GM12878 (cell line): ENCODE measurements at regions not wholly inside any gene's neighbourhood (a gene's known extent, or its start where the extent isn't known, plus 50 kb on each side); places are given as distances from the start of the nearest gene placed in this dataset.

ENCODE experiments used
- ATAC-seq: fragments of 200-7000 bp; cut with Tn5 transposase; 3 replicates; pipeline ENCODE4 v1.9.1; 2020; ENCODE audit warnings: mild to moderate bottlenecking, moderate library complexity
- BruUV-seq: library from RNA; stranded (reverse); fragments of 400-500 nt; replicated peaks from 2 replicates; lab custom pipeline; 2021; lab: Mats Ljungman, UMichigan
- CTCF ChIA-PET: fragments of 300-600 bp; sonication (Branson Sonifier 250); formaldehyde crosslinking; extraction: SDS; loops from one replicate; lab custom pipeline; 2021; ENCODE audit warnings: inconsistent platforms; lab: Yijun Ruan, JAX
- POLR2A ChIA-PET: fragments of 350-600 bp; formaldehyde crosslinking; extraction: SDS; loops from one replicate; lab custom pipeline; 2021; ENCODE audit warnings: inconsistent platforms; lab: Charles Lee
- RAD21 ChIA-PET: fragments of 300-600 bp; sonication (Branson Sonifier 250); formaldehyde crosslinking; loops from one replicate; lab custom pipeline; 2023; ENCODE audit warnings: antibody characterized with exemption; ENCODE audit not compliant: unreplicated experiment; lab: Charles Lee
- SMC1A ChIA-PET: fragments of 300-600 bp; sonication (Branson Sonifier 250); formaldehyde crosslinking; loops from one replicate; lab custom pipeline; 2023; ENCODE audit not compliant: unreplicated experiment, uncharacterized antibody; lab: Charles Lee
- DNase-seq: peaks from one replicate; pipeline ENCODE4 v3.0.0-alpha.2; 2011; ENCODE audit warnings: low read depth, low spot score
- FAIRE-seq: peaks from 3 replicates; lab custom pipeline; 2011; peaks lifted over from hg19 to GRCh38; lab: Jason Lieb, UNC
- H2AFZ ChIP-seq: 2 replicates; pipeline ENCODE4 v1.6.0; 2011; ENCODE audit warnings: low read depth, low read length, control low read depth; ENCODE audit not compliant: control insufficient read depth
- H3K27ac ChIP-seq: 2 replicates; pipeline ENCODE4 v1.5.1; 2011; ENCODE audit warnings: control low read depth; ENCODE audit not compliant: control insufficient read depth, insufficient read depth
- H3K27me3 ChIP-seq, 2 experiments: replicated peaks in 1 of 2; 2 replicates each; pipeline versions ENCODE4 v1.6.0 to v1.6.1; 2011; ENCODE audit warnings: low read length in 1 of 2; ENCODE audit not compliant: control insufficient read depth in 2 of 2, insufficient read depth in 2 of 2
- H3K36me3 ChIP-seq, 2 experiments: 2 replicates each; pipeline ENCODE4 v1.5.1; 2011; ENCODE audit warnings: low read length in 1 of 2; ENCODE audit not compliant: control insufficient read depth in 2 of 2, insufficient read depth in 2 of 2
- H3K4me1 ChIP-seq: 2 replicates; pipeline ENCODE4 v1.6.1; 2011; ENCODE audit warnings: mild to moderate bottlenecking, low read length, moderate library complexity, mixed read lengths; ENCODE audit not compliant: control insufficient read depth, insufficient read depth
- H3K4me2 ChIP-seq: 2 replicates; pipeline ENCODE4 v1.6.0; 2011; ENCODE audit warnings: control low read depth; ENCODE audit not compliant: control insufficient read depth, insufficient read depth
- H3K4me3 ChIP-seq: fragments of 200-600 bp; sonication (generic); 2 replicates; pipeline ENCODE4 v1.5.1; 2016
- H3K79me2 ChIP-seq: 2 replicates; pipeline ENCODE4 v1.6.0; 2011; ENCODE audit warnings: low read length; ENCODE audit not compliant: control insufficient read depth, insufficient read depth
- H3K9ac ChIP-seq: 2 replicates; pipeline ENCODE4 v1.8.0; 2011; ENCODE audit warnings: low read length, control low read depth, mixed read lengths; ENCODE audit not compliant: control insufficient read depth, insufficient read depth
- H3K9me3 ChIP-seq: replicated peaks from 3 replicates; pipeline ENCODE4 v1.5.1; 2011; ENCODE audit warnings: mild to moderate bottlenecking, low read length; ENCODE audit not compliant: control insufficient read depth, insufficient read depth
- H4K20me1 ChIP-seq: 2 replicates; pipeline ENCODE4 v1.6.0; 2011; ENCODE audit not compliant: control insufficient read depth, insufficient read depth
- CBFB ChIP-seq: IDR thresholded peaks from 2 replicates; pipeline ENCODE4 v1.6.1; 2016; ENCODE audit warnings: antibody characterized with exemption, low read depth
- HDAC6 ChIP-seq: fragments of 200-600 bp; sonication (generic); IDR thresholded peaks from one replicate; pipeline ENCODE4 v1.8.0; 2017; ENCODE audit warnings: antibody characterized with exemption; ENCODE audit not compliant: unreplicated experiment
- NRF1 ChIP-seq: conservative IDR thresholded peaks from 2 replicates; pipeline ENCODE4 v1.6.1; 2011; ENCODE audit warnings: mild to moderate bottlenecking, low read depth, low read length, improper control_type of control experiment
- PAX5 ChIP-seq: IDR thresholded peaks from 2 replicates; pipeline ENCODE4 v1.6.1; 2011; ENCODE audit warnings: low read depth, low read length, borderline replicate concordance
- POLR2AphosphoS5 ChIP-seq: IDR thresholded peaks from 2 replicates; pipeline ENCODE4 v1.6.1; 2011; ENCODE audit warnings: mild to moderate bottlenecking, low read length, inconsistent platforms
- SIN3A ChIP-seq: IDR thresholded peaks from 2 replicates; pipeline ENCODE4 v1.6.1; 2012; ENCODE audit warnings: low read depth, low read length, improper control_type of control experiment
- SMAD1 ChIP-seq: fragments of 450-650 bp; IDR thresholded peaks from 2 replicates; pipeline ENCODE4 v1.6.1; 2018; ENCODE audit warnings: mild to moderate bottlenecking, low read depth; ENCODE audit not compliant: partially characterized antibody
- TARDBP ChIP-seq: IDR thresholded peaks from 2 replicates; pipeline ENCODE4 v1.6.1; 2016; ENCODE audit warnings: borderline replicate concordance
- WGBS: methylation state at CpG from one replicate; pipeline ENCODE4 v1.1.6; 2016; ENCODE audit warnings: low lambda C conversion rate; ENCODE audit not compliant: insufficient replicate concordance, insufficient coverage; ENCODE audit errors: missing lambda C conversion rate; 5-methylcytosine and 5-hydroxymethylcytosine counted together
- in situ Hi-C: fragments of 300-500 bp; cut with MboI; formaldehyde crosslinking; loops from 9 replicates; pipeline ENCODE4 v1.14.3; 2018; ENCODE audit warnings: mixed read lengths
- intact Hi-C: fragments of 100-400 bp; cut with micrococcal nuclease; formaldehyde crosslinking; loops from one replicate; pipeline ENCODE4 v1.14.2; 2022; ENCODE audit not compliant: unreplicated experiment
- TF ChIP-seq, protein P1 (sequence below): fragments of 450-650 bp; IDR thresholded peaks from 2 replicates; pipeline ENCODE4 v1.6.1; 2018; ENCODE audit warnings: borderline replicate concordance, mild to moderate bottlenecking; ENCODE audit not compliant: partially characterized antibody
- TF ChIP-seq, protein P2 (sequence below): fragments of 450-650 bp; formaldehyde crosslinking; IDR thresholded peaks from 2 replicates; pipeline ENCODE4 v1.5.0; 2022; ENCODE audit warnings: mild to moderate bottlenecking, missing genetic modification characterization

- in situ Hi-C loops (no loop called here), intact Hi-C loops (loop anchor here (5.0 kb wide), 1 partner anchor 73 kb away; no protein-coding TSS in a partner anchor)
- Histone ChIP-seq H3K4me3 (no peak overlapping the region), H3K4me2 (no peak overlapping the region), H3K27ac (no peak overlapping the region), H3K36me3 (no peaks in the 10 kb centered on the region), H3K9ac (no peak overlapping the region), H3K27me3 (no peaks in the 10 kb centered on the region), H3K4me1 (peaks cover 2% of the 10 kb centered on the region; the same call in 1 of the 2 replicates), H3K9me3 (no peaks in the 10 kb centered on the region), H2AFZ (no peak overlapping the region), H3K79me2 (no peaks in the 10 kb centered on the region), H4K20me1 (no peaks in the 10 kb centered on the region)
- no peak for ATAC-seq
- SMC1A ChIA-PET = no interaction called here
- CTCF ChIA-PET = interaction anchor here (2.6 to 2.8 kb wide), 2 partner anchors 22 to 126 kb away, joined by 10 to 19 read pairs; no protein-coding TSS in a partner anchor
- no peak for FAIRE-seq
- RAD21 ChIA-PET = no interaction called here
- DNase-seq = no peak
- POLR2A ChIA-PET = interaction anchor here (1.4 kb wide), 1 partner anchor 141 kb away, joined by 3 read pairs; no protein-coding TSS in a partner anchor
- TF ChIP-seq CBFB = no peak
- BruUV-seq = no TSS peak
- 57% methylated on average over 2 of the region's 2 CpGs for WGBS
These were observed 85.6 kb upstream of the KCNA3 start for GRCh38 chr1:110760321-110760720.

GRCh38 chr1:110756506-110756905 is 81.8 kb upstream of the KCNA3 start:
- CTCF ChIA-PET = interaction anchor here (1.4 to 1.6 kb wide), 2 partner anchors 9 to 28 kb away, joined by 3 to 8 read pairs; no protein-coding TSS in a partner anchor
- RAD21 ChIA-PET = interaction anchor here (1.9 to 2.4 kb wide), 2 partner anchors 9 to 112 kb away, joined by 4 to 8 read pairs; no protein-coding TSS in a partner anchor
- 0% methylated on average over 1 of the region's 1 CpG for WGBS
- TF ChIP-seq POLR2AphosphoS5 (no peak), HDAC6 (no peak), PAX5 (no peak), NRF1 (no peak), TARDBP (no peak), SIN3A (no peak), SMAD1 (no peak)
- TF ChIP-seq, protein P1, sequence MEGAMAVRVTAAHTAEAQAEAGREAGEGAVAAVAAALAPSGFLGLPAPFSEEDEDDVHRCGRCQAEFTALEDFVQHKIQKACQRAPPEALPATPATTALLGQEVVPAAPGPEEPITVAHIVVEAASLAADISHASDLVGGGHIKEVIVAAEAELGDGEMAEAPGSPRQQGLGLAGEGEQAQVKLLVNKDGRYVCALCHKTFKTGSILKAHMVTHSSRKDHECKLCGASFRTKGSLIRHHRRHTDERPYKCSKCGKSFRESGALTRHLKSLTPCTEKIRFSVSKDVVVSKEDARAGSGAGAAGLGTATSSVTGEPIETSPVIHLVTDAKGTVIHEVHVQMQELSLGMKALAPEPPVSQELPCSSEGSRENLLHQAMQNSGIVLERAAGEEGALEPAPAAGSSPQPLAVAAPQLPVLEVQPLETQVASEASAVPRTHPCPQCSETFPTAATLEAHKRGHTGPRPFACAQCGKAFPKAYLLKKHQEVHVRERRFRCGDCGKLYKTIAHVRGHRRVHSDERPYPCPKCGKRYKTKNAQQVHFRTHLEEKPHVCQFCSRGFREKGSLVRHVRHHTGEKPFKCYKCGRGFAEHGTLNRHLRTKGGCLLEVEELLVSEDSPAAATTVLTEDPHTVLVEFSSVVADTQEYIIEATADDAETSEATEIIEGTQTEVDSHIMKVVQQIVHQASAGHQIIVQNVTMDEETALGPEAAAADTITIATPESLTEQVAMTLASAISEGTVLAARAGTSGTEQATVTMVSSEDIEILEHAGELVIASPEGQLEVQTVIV = no peak
- TF ChIP-seq, protein P2, sequence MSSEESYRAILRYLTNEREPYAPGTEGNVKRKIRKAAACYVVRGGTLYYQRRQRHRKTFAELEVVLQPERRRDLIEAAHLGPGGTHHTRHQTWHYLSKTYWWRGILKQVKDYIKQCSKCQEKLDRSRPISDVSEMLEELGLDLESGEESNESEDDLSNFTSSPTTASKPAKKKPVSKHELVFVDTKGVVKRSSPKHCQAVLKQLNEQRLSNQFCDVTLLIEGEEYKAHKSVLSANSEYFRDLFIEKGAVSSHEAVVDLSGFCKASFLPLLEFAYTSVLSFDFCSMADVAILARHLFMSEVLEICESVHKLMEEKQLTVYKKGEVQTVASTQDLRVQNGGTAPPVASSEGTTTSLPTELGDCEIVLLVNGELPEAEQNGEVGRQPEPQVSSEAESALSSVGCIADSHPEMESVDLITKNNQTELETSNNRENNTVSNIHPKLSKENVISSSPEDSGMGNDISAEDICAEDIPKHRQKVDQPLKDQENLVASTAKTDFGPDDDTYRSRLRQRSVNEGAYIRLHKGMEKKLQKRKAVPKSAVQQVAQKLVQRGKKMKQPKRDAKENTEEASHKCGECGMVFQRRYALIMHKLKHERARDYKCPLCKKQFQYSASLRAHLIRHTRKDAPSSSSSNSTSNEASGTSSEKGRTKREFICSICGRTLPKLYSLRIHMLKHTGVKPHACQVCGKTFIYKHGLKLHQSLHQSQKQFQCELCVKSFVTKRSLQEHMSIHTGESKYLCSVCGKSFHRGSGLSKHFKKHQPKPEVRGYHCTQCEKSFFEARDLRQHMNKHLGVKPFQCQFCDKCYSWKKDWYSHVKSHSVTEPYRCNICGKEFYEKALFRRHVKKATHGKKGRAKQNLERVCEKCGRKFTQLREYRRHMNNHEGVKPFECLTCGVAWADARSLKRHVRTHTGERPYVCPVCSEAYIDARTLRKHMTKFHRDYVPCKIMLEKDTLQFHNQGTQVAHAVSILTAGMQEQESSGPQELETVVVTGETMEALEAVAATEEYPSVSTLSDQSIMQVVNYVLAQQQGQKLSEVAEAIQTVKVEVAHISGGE = no peak

More at GRCh38 chr1:110756506-110756905, 81.8 kb upstream of the KCNA3 start:
- in situ Hi-C loops = no loop called here
- H3K27me3 ChIP-seq = no peaks in the 10 kb centered on the region
- ChIA-PET POLR2A (no interaction called here), SMC1A (interaction anchor here (0.9 to 1.0 kb wide), 4 partner anchors 9 to 137 kb away, joined by 3 to 6 read pairs (median 4); no protein-coding TSS in a partner anchor)
- H3K79me2 ChIP-seq = no peaks in the 10 kb centered on the region
- H3K4me1 ChIP-seq = no peaks in the 10 kb centered on the region
- DNase-seq (no peak), FAIRE-seq (no peak), ATAC-seq (no peak)
- no peak overlapping the region for H3K27ac ChIP-seq
- H2AFZ ChIP-seq = no peak overlapping the region
- H3K36me3 ChIP-seq = no peaks in the 10 kb centered on the region
- no peaks in the 10 kb centered on the region for H4K20me1 ChIP-seq
- no peak overlapping the region for H3K4me3 ChIP-seq
- intact Hi-C loops = no loop called here
- H3K9me3 ChIP-seq = no peaks in the 10 kb centered on the region
- BruUV-seq = no TSS peak
- H3K4me2 ChIP-seq = no peak overlapping the region
- no peak overlapping the region for H3K9ac ChIP-seq
